Islet precursor cell (in vitro differentiated cells): ENCODE measurements at regions not wholly inside any gene's neighbourhood (a gene's known extent, or its start where the extent isn't known, plus 50 kb on each side); places are given as distances from the start of the nearest gene placed in this dataset.
"Not testable (repeated sequence)": the region's sequence is repeated elsewhere in the genome, so short reads cannot be mapped to it uniquely, and the experiment has no call there.

Experiments used
- DNase-seq: peaks from one replicate; pipeline ENCODE4 v3.0.0-alpha.2; 2018

DNA sequence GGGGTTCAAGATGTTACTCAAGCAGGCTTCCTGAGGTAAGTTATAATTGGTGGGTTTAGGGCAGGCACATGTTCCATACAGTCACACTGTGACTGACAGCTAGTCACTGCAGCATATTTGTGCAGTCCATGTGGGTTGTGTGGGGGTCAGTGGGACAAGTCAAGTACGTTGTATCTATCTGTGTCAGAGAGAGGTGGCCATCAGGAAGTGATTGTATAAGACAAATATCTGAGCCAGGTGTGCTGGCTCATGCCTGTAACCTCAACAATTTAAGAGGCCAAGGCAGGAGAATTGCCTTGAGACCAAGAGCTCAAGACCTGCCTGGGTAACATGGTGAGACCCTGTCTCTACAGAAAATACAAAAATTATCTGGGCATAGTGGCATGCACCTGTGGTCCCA, 509.3 kb downstream of the CENPC start:
- DNase-seq: no peak

DNA sequence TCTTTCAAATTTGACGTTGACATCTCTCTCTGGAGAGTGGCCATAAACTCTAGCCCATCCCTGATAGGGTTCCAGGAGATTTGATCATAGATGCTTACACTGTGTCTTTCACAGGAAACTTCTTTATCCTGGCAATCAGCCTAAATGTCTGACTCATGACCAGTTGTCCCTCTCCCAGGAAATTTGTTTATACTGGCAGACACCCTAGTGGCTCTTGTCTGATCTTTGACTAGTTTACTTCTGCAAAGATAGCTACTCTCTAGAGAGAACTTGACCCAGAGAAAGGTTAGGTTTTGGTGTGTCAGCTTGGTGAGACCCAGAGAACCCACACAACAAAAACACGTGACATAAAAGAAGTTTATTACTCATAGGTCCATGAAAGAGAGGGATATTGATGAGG, 509.8 kb downstream of the CENPC start:
- DNase-seq: no peak

DNA sequence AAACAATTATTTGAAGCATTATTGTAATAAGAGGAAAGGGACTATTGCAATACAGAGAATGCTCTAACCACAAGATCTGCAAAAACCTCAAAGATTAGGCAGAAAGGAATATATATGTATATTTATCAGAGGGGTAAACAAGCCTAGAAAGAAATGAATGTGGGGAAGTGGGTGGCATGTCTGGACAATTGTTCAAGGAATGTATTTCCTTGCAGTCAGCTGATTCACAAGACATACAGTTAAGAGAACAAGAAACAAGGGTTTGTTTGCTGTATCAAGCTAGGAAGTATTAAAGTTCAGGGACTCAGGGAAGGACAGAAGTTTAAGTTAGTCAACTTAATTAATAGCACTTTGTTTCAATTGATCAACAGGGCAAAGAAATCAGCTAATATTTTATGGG, 514.7 kb downstream of the CENPC start:
- no peak for DNase-seq

DNA sequence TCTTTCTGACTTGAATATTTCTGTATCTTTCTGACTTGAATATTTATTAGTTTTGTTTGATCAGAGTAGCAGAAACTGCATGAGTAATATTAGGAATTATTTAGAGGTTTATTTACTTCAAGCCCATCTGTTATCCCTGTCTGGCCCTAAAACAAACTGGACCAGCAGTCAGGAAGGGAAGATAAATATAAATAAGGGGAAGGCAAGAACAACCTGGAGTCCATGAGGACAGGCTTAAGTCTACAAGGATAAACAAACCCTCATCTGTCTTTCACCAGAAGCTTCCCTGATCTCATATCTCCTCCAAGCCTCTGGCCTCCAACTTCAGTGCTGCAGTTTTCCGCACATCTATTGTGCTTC, 524.9 kb downstream of the CENPC start:
- DNase-seq: no peak

DNA sequence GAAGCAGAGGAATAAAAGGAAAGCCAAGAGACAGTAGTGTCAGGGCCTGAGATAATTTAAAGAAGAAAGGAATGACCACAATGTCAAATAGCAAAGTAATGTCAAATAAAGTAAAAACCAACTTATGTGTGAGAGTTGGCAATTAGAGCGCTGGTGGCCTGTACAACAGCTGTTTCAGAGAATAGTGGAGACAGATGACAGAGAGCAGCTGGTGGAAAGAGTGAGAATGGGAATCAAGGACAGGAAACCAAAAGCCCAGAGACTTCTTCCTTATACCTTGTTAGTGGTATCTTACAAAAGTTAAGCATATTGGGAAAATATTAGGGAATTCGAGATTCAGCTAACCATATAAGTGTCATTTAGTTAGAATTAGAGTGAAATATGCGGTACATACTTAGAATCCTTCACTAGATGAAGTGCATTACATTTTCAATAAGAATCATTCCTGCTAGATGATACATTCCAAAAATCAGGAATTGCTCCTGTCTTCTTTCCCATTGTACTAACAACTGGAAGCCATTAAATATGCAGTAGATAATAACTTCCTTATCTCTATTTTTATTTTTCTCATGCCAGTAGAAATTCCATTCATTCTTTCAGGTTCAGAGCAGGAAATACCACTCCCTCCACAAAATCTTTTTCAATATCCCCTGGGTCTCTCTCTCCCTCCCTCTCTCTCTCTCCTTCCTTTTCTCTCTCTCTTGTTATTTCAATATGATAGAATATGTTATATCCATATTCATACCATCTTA, 525.4 kb downstream of the CENPC start:
- DNase-seq: no peak

DNA sequence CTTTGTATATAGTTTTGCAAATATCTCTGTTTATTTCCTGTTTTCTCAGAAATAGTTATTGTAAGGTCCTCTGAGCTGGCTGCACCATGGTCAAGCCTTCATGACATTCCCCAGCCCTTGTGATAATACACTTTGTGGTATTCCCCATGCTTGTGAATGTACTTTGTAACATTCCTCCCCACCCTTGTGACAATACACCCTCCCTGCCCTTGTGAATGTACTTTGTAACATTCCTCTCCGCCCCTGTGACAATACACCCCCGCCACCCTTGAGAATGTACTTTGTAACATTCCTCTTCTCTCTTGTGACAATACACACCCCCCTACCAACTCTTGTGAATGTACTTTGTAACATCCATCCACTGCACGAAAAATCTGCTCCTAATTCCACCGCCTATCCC, 530.7 kb downstream of the CENPC start:
- no peak for DNase-seq

DNA sequence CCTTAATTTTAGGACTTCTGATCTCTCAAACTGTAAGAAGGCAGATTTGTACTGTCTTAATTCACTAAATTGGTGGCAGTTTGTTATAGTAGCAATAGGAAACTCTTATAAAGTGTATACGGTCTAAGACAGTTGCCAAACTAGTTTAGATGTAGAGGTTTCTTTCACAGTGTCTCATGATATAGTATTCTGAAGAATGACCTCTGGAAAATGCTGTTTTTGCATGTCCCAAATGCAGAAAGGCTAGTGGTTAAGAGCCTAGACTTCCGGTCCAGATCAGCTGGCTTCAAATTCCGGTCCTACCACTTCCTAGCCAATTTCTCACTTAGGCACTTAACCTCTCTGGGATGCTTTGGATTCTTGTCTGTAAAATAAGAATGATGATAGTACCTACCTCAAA, 538.5 kb downstream of the CENPC start:
- DNase-seq: peak; percentile 63

DNA sequence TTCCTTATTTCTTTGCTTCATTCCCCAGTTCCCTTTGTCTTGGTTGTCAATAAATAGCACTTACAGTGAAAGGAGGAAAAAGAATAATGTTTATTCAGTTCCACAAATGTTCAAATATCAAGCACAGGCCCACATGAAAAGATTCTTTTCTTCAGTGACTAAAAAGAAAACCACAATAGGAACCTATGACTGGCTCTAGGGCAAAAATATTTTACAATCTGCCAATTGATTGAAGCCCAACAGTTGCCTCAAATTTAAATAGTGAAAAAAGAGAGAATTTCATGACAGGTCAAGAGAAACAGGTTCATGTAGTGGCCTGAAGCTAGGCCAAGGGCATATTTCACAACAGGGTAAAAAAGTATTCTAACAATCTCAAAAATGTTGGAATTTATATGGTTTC, 553.8 kb downstream of the CENPC start:
- DNase-seq: no peak

DNA sequence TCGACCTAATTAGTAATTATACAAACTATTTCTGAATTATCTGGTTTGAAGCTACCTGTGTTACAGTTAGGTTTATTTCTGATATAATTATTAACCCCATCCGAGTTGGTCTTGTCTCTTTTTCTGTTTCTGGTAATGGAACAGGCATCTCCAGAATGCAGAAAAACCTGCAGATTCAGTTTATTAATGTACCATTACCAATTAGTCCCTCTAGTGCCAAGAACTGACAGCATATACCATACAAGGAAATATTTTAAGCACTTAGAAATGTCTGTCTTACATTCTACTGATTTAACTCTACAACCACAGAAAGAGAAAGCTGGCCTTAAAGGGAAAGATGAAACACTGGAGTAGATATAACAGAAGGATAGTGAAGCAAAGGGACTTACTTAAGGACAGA, 570.6 kb downstream of the CENPC start:
- no peak for DNase-seq

DNA sequence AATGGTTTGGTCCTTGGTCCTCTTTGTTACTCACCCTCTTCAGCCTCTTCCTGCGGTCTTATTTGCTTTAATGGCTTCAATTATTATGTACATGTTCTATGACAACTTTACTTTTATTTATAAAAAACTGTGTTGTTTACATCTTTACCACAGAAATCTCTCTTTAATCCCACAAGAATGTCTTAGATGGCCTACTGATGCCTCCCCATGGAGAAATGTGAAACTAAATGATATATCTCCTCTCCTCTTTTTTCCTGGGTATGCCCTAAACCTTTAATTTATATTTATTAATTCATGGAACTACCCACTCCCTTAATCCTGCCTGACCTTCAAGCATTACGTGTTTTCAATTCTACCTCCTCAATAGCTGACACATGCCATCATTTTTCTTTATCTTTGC, 573.2 kb downstream of the CENPC start:
- no peak for DNase-seq

DNA sequence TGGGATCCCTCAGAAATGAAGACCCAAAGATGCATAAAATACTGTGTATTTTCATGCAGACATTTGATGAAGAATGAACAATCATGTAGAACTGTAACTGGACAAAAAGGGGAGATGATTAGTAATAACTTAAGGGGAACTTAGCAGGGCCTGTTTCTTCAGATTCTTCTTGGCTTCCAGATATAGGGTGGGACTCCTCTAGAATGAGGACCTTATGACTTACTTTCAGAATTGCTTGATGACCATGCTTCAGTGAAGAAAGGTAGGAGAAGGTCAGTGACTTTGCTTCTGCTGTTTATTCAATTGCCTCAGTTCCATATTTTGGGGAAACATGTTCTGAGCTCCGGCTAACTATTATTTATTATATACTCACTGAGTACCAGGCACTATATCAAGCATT, 580.8 kb downstream of the CENPC start:
- DNase-seq: no peak

DNA sequence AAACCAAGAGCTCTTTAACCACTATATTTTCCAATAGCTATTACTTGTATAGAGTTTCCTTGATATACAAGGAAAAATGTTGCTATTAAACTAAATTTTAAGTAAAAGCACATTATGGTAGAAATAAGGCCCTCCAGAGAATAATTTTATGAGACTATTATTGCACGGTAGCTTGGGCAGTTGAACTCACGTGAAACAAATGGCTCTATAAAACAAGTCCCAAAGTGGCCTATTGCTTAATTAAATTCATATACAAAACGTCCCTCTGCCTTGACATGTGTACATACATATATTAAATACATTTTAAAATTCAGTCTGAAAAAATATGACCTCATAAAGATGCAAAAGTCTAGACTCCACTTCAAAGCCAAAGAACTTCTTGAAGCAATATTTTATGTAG, 582.2 kb downstream of the CENPC start:
- DNase-seq: no peak

DNA sequence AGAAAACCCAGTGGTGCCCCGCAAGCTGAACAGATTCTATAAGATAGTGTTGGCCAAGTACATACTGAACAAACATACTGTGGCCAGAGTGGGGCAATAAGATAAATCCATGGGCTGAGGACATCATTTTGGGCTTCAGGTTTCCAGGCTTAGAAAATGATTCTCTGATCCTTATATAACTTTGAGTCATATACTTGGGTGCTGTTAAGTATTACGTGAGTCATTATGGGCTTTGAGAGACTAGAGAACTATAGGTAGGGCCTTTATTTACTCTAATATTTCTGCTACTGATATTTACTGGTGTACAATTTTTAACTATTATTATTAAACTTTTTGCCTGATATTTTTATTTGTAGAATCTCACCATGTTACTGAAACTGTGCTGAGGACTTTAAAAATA, 586.1 kb downstream of the CENPC start:
- DNase-seq: no peak

DNA sequence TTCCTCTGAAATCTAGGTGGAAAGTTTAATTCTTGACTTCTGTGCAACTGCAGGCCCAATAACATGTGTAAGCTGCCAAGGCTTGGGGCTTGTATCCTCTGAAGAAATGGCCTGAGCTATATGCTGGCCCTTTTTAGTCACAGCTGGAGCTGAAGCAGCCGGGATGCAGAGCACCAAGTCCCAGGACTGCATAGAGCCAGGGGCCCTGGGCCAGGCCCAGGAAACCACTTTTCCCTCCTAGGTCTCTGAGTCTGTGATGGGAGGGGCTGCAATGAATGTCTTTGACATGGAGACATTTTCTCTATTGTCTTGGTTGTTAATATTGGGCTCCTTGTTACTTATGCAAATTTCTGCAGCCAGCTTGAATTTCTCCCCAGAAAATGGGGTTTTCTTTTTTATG, 588.5 kb downstream of the CENPC start:
- DNase-seq: no peak

DNA sequence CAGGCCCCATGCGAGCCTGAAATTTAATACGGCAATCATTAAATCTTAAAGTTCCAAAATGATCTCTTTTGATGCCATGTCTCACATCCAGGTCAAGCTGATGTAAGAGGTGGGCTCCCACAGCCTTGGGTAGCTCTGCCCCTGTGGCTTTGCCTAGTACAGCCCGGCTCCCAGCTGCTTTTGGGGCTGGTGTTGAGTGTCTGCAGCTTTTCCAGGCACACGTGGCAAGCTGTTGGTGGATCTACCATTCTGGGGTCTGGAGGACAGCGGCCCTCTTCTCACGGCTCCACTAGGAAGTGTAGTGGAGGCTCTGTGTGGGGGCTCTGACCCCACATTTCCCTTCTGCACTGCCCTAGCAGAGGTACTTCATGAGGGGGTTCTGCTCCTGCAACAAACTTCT, 588.9 kb downstream of the CENPC start:
- DNase-seq: no peak

DNA sequence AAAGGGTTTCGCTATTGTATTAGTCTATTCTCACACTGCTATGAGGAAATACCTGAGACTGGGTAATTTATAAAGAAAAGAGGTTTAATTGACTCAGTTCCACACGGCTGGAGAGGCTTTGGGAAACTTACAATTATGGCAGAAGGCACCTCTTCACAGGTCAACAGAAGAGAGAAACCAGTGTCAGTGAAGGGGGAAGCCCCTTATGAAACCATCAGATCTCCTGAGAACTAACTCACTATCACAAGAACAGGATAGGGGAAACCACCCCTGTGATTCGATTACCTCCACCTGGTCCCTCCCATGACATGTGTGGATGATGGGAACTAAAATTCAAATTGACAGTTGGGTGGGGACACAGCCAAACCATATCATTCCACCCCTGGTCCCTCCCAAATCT, 589.5 kb downstream of the CENPC start:
- DNase-seq: no peak

DNA sequence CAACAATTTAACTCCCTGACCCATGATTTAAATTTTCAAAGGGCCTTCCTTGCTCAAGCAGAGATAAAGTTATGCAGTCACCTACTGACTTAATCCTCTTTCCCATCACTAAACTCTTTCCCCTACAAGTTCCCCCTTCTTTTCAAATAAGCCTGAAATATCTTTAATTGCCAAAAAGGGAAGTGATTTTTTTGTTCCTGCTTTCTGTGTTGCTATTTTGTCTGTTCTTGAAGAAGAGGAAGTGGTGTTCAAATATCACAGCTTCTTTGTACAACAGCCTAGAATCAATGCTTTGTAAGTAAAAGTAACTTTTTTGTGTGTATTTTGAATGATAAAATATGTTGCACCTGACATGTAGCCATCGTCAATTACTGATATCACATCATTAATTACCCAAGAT, 595.9 kb downstream of the CENPC start:
- DNase-seq: no peak

DNA sequence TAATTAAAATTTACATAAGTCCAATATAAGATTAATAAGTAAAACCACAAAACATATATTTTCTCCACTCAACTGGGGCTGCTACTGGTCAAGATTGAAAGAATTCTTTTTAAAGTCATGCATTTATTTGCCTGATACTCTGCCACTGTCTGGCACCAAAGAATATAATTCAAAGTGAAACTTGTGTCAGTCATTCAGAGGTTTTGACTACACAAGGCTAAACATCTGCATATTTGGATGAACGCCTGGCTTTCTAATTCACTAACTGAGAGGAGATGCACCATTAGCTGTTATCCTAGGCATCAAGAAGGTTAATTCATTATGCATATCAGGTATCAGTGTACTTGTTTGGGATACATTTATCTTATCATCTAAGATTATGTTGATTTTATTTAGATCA, 598.5 kb downstream of the CENPC start:
- DNase-seq: no peak

DNA sequence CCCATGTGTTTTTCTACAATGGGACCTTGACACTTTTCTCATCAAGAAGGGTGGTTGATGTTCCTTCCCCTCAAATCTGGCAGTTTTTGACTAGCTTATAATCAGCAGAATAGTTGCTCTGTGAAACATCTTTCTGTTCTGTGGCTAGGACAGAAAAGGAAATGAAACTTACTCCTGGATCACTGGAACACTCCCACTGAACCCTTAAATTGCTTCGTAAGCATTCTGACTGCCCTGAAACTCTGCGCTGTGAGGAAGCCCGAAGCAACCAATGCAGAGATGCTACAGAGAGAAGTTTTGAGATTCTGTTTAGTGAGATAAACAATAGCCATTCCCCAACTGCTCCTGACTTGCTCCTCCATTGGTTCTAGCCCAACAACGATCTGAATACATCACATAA, 602.2 kb downstream of the CENPC start:
- DNase-seq: no peak

DNA sequence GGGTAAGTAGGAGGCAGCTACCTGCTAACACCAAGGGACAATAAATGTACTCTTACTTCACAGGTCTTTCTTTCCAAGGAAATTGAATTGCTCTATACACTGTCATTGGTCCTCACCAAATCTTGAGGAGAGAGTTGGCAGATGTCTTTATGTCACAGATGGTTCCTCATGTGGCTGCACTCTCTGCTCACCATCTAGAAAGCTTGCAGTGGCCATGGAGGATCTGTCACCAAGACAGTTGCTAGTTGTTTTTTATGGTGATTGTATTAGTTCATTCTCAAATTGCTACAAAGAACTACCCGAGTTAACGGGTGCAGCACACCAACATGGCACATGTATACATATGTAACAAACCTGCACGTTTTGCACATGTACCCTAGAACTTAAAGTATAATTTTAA, 613.3 kb downstream of the CENPC start:
- DNase-seq: not testable (repeated sequence)

DNA sequence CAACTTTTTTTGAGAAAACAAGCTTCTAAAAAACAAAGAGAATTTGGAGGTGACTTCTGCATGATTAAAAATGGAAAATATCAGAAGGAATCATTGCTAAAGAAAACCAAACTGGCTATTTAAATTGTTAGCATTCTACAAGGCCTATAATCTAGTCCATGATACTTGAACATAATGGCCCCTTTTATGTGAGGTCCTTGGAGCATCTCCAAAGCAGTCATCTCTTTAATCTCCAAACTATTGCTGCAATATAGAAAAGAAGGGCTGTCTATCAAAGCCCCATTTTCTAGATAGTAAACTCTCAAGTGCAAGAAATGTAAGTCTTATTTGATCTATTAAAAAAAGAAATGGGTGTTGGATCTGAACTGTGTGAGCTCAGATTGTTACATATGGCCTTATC, 615.1 kb downstream of the CENPC start:
- DNase-seq: no peak

DNA sequence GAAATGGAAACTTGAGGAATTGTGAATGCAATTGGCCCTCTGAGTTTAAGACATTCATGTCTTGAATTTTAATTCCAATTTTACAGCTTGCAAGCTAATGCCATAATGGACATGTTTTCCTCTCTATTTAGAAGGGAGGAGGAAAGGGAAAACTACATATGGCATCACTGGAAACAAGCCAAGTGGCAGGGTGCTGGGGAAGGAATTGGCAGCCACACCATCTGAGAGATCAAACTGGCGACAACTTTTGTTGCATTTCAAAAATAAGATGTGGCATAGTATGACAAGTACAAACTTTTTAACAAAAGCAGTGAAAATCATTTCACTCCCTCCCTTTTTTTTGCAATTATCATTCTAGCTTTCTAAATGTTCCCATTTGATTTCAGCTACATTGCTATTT, 615.6 kb downstream of the CENPC start:
- DNase-seq: no peak

DNA sequence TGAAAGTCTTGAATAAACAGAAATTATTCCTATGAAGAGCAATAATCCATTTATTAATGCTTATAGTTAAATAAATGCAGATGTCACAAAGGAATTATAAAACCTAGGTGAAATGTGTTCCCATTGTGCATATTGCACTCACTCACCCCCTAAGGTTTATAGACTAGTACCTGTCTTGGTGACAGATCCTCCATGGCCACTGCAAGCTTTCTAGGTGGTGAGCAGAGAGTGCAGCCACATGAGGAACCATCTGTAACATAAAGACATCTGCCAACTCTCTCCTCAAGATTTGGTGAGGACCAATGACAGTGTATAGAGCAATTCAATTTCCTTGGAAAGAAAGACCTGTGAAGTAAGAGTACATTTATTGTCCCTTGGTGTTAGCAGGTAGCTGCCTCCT, 616.4 kb downstream of the CENPC start:
- DNase-seq: not testable (repeated sequence)

DNA sequence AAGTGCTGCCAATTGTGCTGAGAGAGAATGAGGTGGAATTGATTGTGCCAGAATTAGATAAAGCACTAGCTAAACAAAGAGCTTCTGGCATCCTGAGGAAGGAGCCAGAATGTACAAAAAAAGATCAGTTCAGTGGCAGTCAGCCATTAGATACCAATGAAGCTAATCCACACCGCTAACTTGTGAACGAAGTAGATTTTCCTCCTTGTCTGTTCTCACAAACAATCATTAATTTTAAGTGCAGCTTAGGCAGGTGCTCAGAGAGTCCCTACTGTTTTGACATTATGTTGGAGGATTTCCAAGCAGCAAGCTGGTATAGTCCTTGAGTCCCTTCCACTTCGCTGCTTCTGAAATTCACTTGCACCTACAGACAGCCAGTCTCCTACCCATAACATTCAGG, 617.4 kb downstream of the CENPC start:
- DNase-seq: no peak

DNA sequence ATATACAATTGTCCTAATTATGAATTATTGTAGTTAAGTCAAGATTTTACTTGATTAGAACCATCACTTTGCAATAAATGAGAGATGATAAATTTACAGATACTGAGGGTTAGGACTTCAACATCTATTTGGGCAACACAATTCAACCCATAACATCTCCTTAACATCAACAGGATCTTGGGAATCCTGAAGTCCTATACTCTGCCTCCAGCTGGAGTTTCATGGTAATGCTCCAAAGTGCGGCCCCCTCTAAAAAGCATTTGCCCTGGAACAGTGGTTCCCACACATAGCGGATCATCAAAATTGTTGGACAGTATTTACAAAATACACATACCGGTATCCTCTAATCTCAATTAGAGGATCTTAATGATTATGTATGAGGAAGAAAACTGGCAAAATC, 618.6 kb downstream of the CENPC start:
- DNase-seq: no peak
